ENCODE measurements at regions not wholly inside any gene's neighbourhood (a gene's known extent, or its start where the extent isn't known, plus 50 kb on each side); places are given as distances from the start of the nearest gene placed in this dataset.

DNA sequence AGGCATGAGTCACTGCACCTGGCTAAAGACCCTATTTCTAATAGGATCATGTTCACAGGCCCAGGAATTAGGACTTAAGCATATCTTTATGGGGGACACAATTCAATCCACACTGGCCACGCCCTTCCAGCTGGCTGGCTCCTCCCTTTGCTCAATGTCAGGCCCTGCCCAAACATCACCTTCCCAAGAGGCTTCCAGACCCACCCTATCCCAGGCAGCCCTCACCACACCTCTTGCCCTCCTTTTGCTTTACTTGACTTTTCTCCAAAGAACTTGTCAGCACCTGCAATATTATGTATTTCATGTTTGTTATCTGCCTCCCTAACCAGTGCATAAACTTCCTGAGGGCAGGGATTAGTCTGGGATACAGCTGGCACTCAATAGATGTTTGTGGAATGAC is 109.6 kb upstream of the CDH5 start:
- Histone ChIP-seq H3K4me3 (no peak overlapping the region), H3K4me1 (no peaks in the 10 kb centered on the region), H3K36me3 (replicated peaks in 1 of 2; ENCODE audit: insufficient read depth in 1 of 2, low read depth in 2 of 2) (no peaks in the 10 kb centered on the region), H3K27me3 (peaks cover 0 to 3% of the 10 kb centered on the region in 2 donors), H3K27ac (no peak overlapping the region), H3K9me3 (no peaks in the 10 kb centered on the region)
- no peak for TF ChIP-seq POLR2A (IDR thresholded peaks at IDR 0.05)
- TF ChIP-seq, protein P1, sequence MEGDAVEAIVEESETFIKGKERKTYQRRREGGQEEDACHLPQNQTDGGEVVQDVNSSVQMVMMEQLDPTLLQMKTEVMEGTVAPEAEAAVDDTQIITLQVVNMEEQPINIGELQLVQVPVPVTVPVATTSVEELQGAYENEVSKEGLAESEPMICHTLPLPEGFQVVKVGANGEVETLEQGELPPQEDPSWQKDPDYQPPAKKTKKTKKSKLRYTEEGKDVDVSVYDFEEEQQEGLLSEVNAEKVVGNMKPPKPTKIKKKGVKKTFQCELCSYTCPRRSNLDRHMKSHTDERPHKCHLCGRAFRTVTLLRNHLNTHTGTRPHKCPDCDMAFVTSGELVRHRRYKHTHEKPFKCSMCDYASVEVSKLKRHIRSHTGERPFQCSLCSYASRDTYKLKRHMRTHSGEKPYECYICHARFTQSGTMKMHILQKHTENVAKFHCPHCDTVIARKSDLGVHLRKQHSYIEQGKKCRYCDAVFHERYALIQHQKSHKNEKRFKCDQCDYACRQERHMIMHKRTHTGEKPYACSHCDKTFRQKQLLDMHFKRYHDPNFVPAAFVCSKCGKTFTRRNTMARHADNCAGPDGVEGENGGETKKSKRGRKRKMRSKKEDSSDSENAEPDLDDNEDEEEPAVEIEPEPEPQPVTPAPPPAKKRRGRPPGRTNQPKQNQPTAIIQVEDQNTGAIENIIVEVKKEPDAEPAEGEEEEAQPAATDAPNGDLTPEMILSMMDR (IDR thresholded peaks at IDR 0.05), result no peak
- ATAC-seq, result no peak
- DNase-seq, result no peak
- 42 to 63% methylated on average over 1 of the region's 1 CpG for WGBS, 2 donors
- intact Hi-C loops (cut with DNase I), result no loop called here

- Histone ChIP-seq H3K4me1 (no peaks in the 10 kb centered on the region), H3K36me3 (replicated peaks in 1 of 2; ENCODE audit: insufficient read depth in 1 of 2, low read depth in 2 of 2) (no peaks in the 10 kb centered on the region), H3K4me3 (no peak overlapping the region), H3K27me3 (peaks cover 0 to 3% of the 10 kb centered on the region in 2 donors), H3K27ac (no peak overlapping the region), H3K9me3 (no peaks in the 10 kb centered on the region)
- no peak for ATAC-seq
- intact Hi-C loops (cut with DNase I), result no loop called here
- DNase-seq, result no peak
- no peak for TF ChIP-seq POLR2A (IDR thresholded peaks at IDR 0.05)
- TF ChIP-seq, protein P1 (IDR thresholded peaks at IDR 0.05), result no peak
- 24 to 31% methylated on average over 4 of the region's 4 CpGs for WGBS, 2 donors
These were observed 110.8 kb upstream of the CDH5 start for GRCh38 chr16:66255647-66256046.

GRCh38 chr16:66254751-66255150 is 111.7 kb upstream of the CDH5 start:
- TF ChIP-seq POLR2A (IDR thresholded peaks at IDR 0.05), result no peak
- TF ChIP-seq, protein P1 (IDR thresholded peaks at IDR 0.05), result no peak
- DNase-seq (no peak), ATAC-seq (no peak)
- Histone ChIP-seq H3K9me3 (no peaks in the 10 kb centered on the region), H3K36me3 (replicated peaks in 1 of 2; ENCODE audit: insufficient read depth in 1 of 2, low read depth in 2 of 2) (no peaks in the 10 kb centered on the region), H3K27me3 (peaks cover 0 to 3% of the 10 kb centered on the region in 2 donors), H3K4me3 (no peak overlapping the region), H3K27ac (no peak overlapping the region), H3K4me1 (no peaks in the 10 kb centered on the region)
- intact Hi-C loops (cut with DNase I), result no loop called here
- WGBS, 2 donors, result 41 to 55% methylated on average over 2 of the region's 2 CpGs

DNA sequence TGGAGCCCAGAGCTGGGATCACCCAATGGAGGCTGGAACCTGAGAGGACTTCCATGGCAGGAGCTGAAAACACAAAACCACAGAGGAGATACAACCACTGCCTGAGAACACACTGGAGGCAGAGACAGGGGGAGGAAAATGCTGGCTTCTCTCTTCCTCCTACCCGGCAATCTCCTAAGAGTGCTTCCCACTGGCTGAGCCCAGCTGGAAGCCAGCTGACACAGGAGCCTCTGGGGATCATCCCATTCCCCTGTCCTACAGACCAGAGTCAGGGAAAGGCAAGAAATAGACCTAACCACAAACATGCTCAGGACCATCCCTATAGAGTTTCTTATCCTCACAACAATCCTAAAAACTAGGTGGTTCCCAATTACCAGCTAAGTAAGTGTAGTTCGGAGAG is 112.4 kb upstream of the CDH5 start:
- no peaks in the 10 kb centered on the region for H3K36me3 ChIP-seq (replicated peaks in 1 of 2; ENCODE audit: insufficient read depth in 1 of 2, low read depth in 2 of 2)
- H3K4me1 ChIP-seq, result no peaks in the 10 kb centered on the region
- H3K9me3 ChIP-seq, result no peaks in the 10 kb centered on the region
- TF ChIP-seq, protein P1 (IDR thresholded peaks at IDR 0.05), result no peak
- TF ChIP-seq POLR2A (IDR thresholded peaks at IDR 0.05), result no peak
- H3K4me3 ChIP-seq, result no peak overlapping the region
- WGBS, 2 donors, result 68 to 79% methylated on average over 2 of the region's 2 CpGs
- no peak overlapping the region for H3K27ac ChIP-seq
- intact Hi-C loops (cut with DNase I), result no loop called here
- ATAC-seq (no peak), DNase-seq (no peak)
- H3K27me3 ChIP-seq, result peaks cover 0 to 3% of the 10 kb centered on the region in 2 donors

GRCh38 chr16:66251476-66252160 is 114.9 kb upstream of the CDH5 start:
- no peaks in the 10 kb centered on the region for H3K36me3 ChIP-seq (replicated peaks in 1 of 2; ENCODE audit: insufficient read depth in 1 of 2, low read depth in 2 of 2)
- ATAC-seq, result no peak
- H3K4me1 ChIP-seq, result no peaks in the 10 kb centered on the region
- intact Hi-C loops (cut with DNase I), result no loop called here
- 57 to 70% methylated on average over 6 of the region's 6 CpGs for WGBS, 2 donors
- TF ChIP-seq, protein P1 (IDR thresholded peaks at IDR 0.05), result no peak
- no peak for TF ChIP-seq POLR2A (IDR thresholded peaks at IDR 0.05)
- peaks cover 0 to 3% of the 10 kb centered on the region in 2 donors for H3K27me3 ChIP-seq
- no peak overlapping the region for H3K4me3 ChIP-seq
- H3K27ac ChIP-seq, result no peak overlapping the region
- no peaks in the 10 kb centered on the region for H3K9me3 ChIP-seq
- no peak for DNase-seq
